DMS53 (cell line): ENCODE measurements at regions not wholly inside any gene's neighbourhood (a gene's known extent, or its start where the extent isn't known, plus 50 kb on each side); places are given as distances from the start of the nearest gene placed in this dataset.
A peak's percentile ranks its signal among the peaks of the same experiment; 100 is the strongest.

Source experiments
- DNase-seq: peaks from one replicate; lab custom pipeline; 2025; lab: John Stamatoyannopoulos, UW

- no peak for DNase-seq
Observed at GRCh38 chr1:25036117-25036546, 106.1 kb upstream of the RUNX3 start.

- DNase-seq = no peak
Observed at GRCh38 chr1:25035523-25036116, 105.5 kb upstream of the RUNX3 start.

- DNase-seq = no peak
Observed at GRCh38 chr1:25034736-25035522, 104.9 kb upstream of the RUNX3 start.

- no peak for DNase-seq
Observed at GRCh38 chr1:25033828-25034705, 104.0 kb upstream of the RUNX3 start.

GRCh38 chr1:25033030-25033827 lies 103.2 kb upstream of the RUNX3 start:
- DNase-seq = peak; percentile 30

- peak; percentile 94 for DNase-seq
Observed at GRCh38 chr1:25031966-25032667, 102.0 kb upstream of the RUNX3 start.

GRCh38 chr1:25031601-25031965 lies 101.5 kb upstream of the RUNX3 start:
- no peak for DNase-seq

GRCh38 chr1:25030674-25031589 lies 100.9 kb upstream of the RUNX3 start:
- no peak for DNase-seq

GRCh38 chr1:25030012-25030411 lies 99.9 kb upstream of the RUNX3 start:
- no peak for DNase-seq

- DNase-seq = peak; percentile 48
Observed at GRCh38 chr1:25028907-25029599, 99.0 kb upstream of the RUNX3 start.

- DNase-seq = no peak
Observed at GRCh38 chr1:25028587-25028906, 98.5 kb upstream of the RUNX3 start.

GRCh38 chr1:25027822-25028586 lies 97.9 kb upstream of the RUNX3 start:
- no peak for DNase-seq

GRCh38 chr1:25026730-25027450 lies 96.8 kb upstream of the RUNX3 start:
- DNase-seq = no peak

- no peak for DNase-seq
Observed at GRCh38 chr1:25026304-25026703, 96.2 kb upstream of the RUNX3 start.

- no peak for DNase-seq
Observed at GRCh38 chr1:25024615-25025350, 94.7 kb upstream of the RUNX3 start.

GRCh38 chr1:25023826-25024225 lies 93.8 kb upstream of the RUNX3 start:
- no peak for DNase-seq

GRCh38 chr1:25023190-25023578 lies 93.1 kb upstream of the RUNX3 start:
- no peak for DNase-seq
